Left ventricle myocardium inferior (tissue), 1 donor: ENCODE measurements at regions not wholly inside any gene's neighbourhood (a gene's known extent, or its start where the extent isn't known, plus 50 kb on each side); places are given as distances from the start of the nearest gene placed in this dataset.

ENCODE experiments used
- DNase-seq: peaks from one replicate; pipeline ENCODE4 v3.0.0-alpha.2; 2020
- H3K27ac ChIP-seq: fragments of 200-600 bp; replicated peaks from 2 replicates; pipeline ENCODE4 v1.8.0; 2021
- H3K27me3 ChIP-seq: fragments of 200-600 bp; 2 replicates; pipeline ENCODE4 v1.8.0; 2021; ENCODE audit warnings: low read depth
- H3K36me3 ChIP-seq: fragments of 200-600 bp; 2 replicates; pipeline ENCODE4 v1.8.0; 2021
- H3K4me1 ChIP-seq: fragments of 200-600 bp; 2 replicates; pipeline ENCODE4 v1.8.0; 2021
- H3K4me3 ChIP-seq: fragments of 200-600 bp; 2 replicates; pipeline ENCODE4 v1.8.0; 2021; ENCODE audit warnings: mild to moderate bottlenecking, moderate library complexity
- H3K9me3 ChIP-seq: fragments of 200-600 bp; replicated peaks from 2 replicates; pipeline ENCODE4 v1.8.0; 2021
- CTCF ChIP-seq: fragments of 200-600 bp; IDR thresholded peaks from 2 replicates; pipeline ENCODE4 v1.8.0; 2021; ENCODE audit warnings: antibody characterized with exemption, mild to moderate bottlenecking, borderline replicate concordance
- intact Hi-C: fragments of 100-400 bp; cut with micrococcal nuclease; formaldehyde crosslinking; loops from one replicate; pipeline ENCODE4 v1.11.0; 2022
- donor health status: DM: no; HTN: yes; CAD: no; lungs with severe emphysema.

GRCh38 chr17:69874175-69874670 lies 200.8 kb upstream of the KCNJ16 start:
- DNase-seq, result no peak
- no peak for TF ChIP-seq CTCF
- Histone ChIP-seq H3K4me3 (no peak overlapping the region), H3K9me3 (peaks cover 16% of the 10 kb centered on the region), H3K4me1 (no peaks in the 10 kb centered on the region), H3K27me3 (no peaks in the 10 kb centered on the region), H3K27ac (no peak overlapping the region), H3K36me3 (no peaks in the 10 kb centered on the region)
- intact Hi-C loops, result no loop called here

- Histone ChIP-seq H3K27me3 (no peaks in the 10 kb centered on the region), H3K27ac (no peak overlapping the region), H3K36me3 (no peaks in the 10 kb centered on the region), H3K4me1 (no peaks in the 10 kb centered on the region), H3K9me3 (peaks cover 16% of the 10 kb centered on the region), H3K4me3 (no peak overlapping the region)
- no peak for TF ChIP-seq CTCF
- DNase-seq, result no peak
- intact Hi-C loops, result no loop called here
These were observed 198.3 kb upstream of the KCNJ16 start for GRCh38 chr17:69876757-69877156.

- H3K27me3 ChIP-seq, result no peaks in the 10 kb centered on the region
- no peak for TF ChIP-seq CTCF
These were observed 196.4 kb upstream of the KCNJ16 start for GRCh38 chr17:69878661-69879060.

GRCh38 chr17:69879576-69879975 lies 195.4 kb upstream of the KCNJ16 start:
- Histone ChIP-seq H3K9me3 (peaks cover 16% of the 10 kb centered on the region), H3K27me3 (no peaks in the 10 kb centered on the region), H3K27ac (no peak overlapping the region), H3K4me3 (no peak overlapping the region), H3K4me1 (no peaks in the 10 kb centered on the region), H3K36me3 (no peaks in the 10 kb centered on the region)
- no peak for DNase-seq
- intact Hi-C loops, result no loop called here
- TF ChIP-seq CTCF, result no peak

More at GRCh38 chr17:69878661-69879060, 196.4 kb upstream of the KCNJ16 start:
- no peaks in the 10 kb centered on the region for H3K4me1 ChIP-seq
- H3K27ac ChIP-seq, result no peak overlapping the region
- H3K9me3 ChIP-seq, result peaks cover 16% of the 10 kb centered on the region
- H3K36me3 ChIP-seq, result no peaks in the 10 kb centered on the region
- no peak for DNase-seq
- no peak overlapping the region for H3K4me3 ChIP-seq
- intact Hi-C loops, result no loop called here

GRCh38 chr17:69880591-69881112 lies 194.4 kb upstream of the KCNJ16 start:
- TF ChIP-seq CTCF, result no peak
- Histone ChIP-seq H3K4me3 (no peak overlapping the region), H3K27me3 (no peaks in the 10 kb centered on the region), H3K27ac (no peak overlapping the region), H3K36me3 (no peaks in the 10 kb centered on the region), H3K4me1 (no peaks in the 10 kb centered on the region), H3K9me3 (peaks cover 16% of the 10 kb centered on the region)
- no peak for DNase-seq
- intact Hi-C loops, result no loop called here
